A549 (cell line): ENCODE measurements at regions not wholly inside any gene's neighbourhood (a gene's known extent, or its start where the extent isn't known, plus 50 kb on each side); places are given as distances from the start of the nearest gene placed in this dataset.

ENCODE experiments used
- ATAC-seq, 2 experiments: fragments of 200-7000 bp in 1 of 2; fragments of >200 bp in 1 of 2; cut with Nextera tagmentation in 1 of 2; cut with Tn5 transposase in 1 of 2; 3 replicates each; pipeline versions ENCODE4 v1.8.0 to v1.9.1; 2018 to 2020; ENCODE audit warnings: mild to moderate bottlenecking in 1 of 2, moderate library complexity in 1 of 2
- CTCF ChIA-PET: fragments of 300-600 bp; sonication (Branson Sonifier 250); formaldehyde crosslinking; extraction: SDS; loops from one replicate; lab custom pipeline; 2021; ENCODE audit warnings: antibody characterized with exemption, inconsistent platforms; lab: Yijun Ruan, JAX
- POLR2A ChIA-PET: fragments of 350-600 bp; formaldehyde crosslinking; extraction: SDS; loops from one replicate; lab custom pipeline; 2021; ENCODE audit warnings: antibody characterized with exemption, inconsistent platforms; lab: Yijun Ruan, JAX
- DNase-seq, 2 experiments: peaks; one replicate each; pipeline versions ENCODE4 v3.0.0 to v3.0.0-alpha.2; 2011 to 2016; ENCODE audit warnings: low read depth in 1 of 2, low spot score in 1 of 2
- FAIRE-seq: peaks from 2 replicates; lab custom pipeline; 2011; peaks lifted over from hg19 to GRCh38; lab: Jason Lieb, UNC
- H3K27ac ChIP-seq, 2 experiments: fragments of >200 bp; sonication (Bioruptor Twin); formaldehyde crosslinking; 3 replicates each; pipeline ENCODE4 v1.5.1; 2016 to 2017
- H3K4me1 ChIP-seq: fragments of >200 bp; sonication (Bioruptor Twin); formaldehyde crosslinking; 3 replicates; pipeline ENCODE4 v1.6.1; 2016
- H3K4me2 ChIP-seq: fragments of >200 bp; sonication (Bioruptor Twin); formaldehyde crosslinking; 3 replicates; pipeline ENCODE4 v1.6.1; 2016
- H3K4me3 ChIP-seq: fragments of >200 bp; sonication (Bioruptor Twin); formaldehyde crosslinking; 3 replicates; pipeline ENCODE4 v1.5.1; 2016
- H3K9me3 ChIP-seq: fragments of >200 bp; sonication (Bioruptor Twin); formaldehyde crosslinking; 3 replicates; pipeline ENCODE4 v1.6.1; 2016
- BCL3 ChIP-seq: fragments of >200 bp; sonication (Bioruptor Twin); formaldehyde crosslinking; IDR thresholded peaks from 3 replicates; pipeline ENCODE4 v1.6.1; 2016
- CBX2 ChIP-seq: fragments of 200-600 bp; sonication (generic); IDR thresholded peaks from 2 replicates; pipeline ENCODE4 v1.6.1; 2016; ENCODE audit warnings: low read depth, mild to moderate bottlenecking, borderline replicate concordance
- CEBPB ChIP-seq, 2 experiments: fragments of >200 bp in 1 of 2; sonication (Bioruptor Twin) in 1 of 2; formaldehyde crosslinking in 1 of 2; IDR thresholded peaks; 2 replicates each; pipeline ENCODE4 v1.6.1; 2012 to 2016
- CHD2 ChIP-seq: fragments of 150-350 bp; IDR thresholded peaks from 2 replicates; pipeline ENCODE4 v1.6.1; 2014; ENCODE audit warnings: low read length; ENCODE audit not compliant: partially characterized antibody
- ELK1 ChIP-seq: fragments of 150-350 bp; IDR thresholded peaks from 2 replicates; pipeline ENCODE4 v1.6.1; 2014; ENCODE audit warnings: low read depth, mild to moderate bottlenecking, low read length
- ESRRA ChIP-seq: fragments of 150-350 bp; IDR thresholded peaks from 2 replicates; pipeline ENCODE4 v1.6.1; 2014; ENCODE audit warnings: mild to moderate bottlenecking, low read length, borderline replicate concordance
- FOSB ChIP-seq: fragments of 250-450 bp; sonication (Bioruptor Pico); IDR thresholded peaks from 2 replicates; pipeline ENCODE4 v1.5.0; 2020; ENCODE audit warnings: mild to moderate bottlenecking, moderate library complexity
- FOXS1 ChIP-seq: fragments of 250-450 bp; sonication (Bioruptor Pico); IDR thresholded peaks from 2 replicates; pipeline ENCODE4 v1.5.0; 2020; ENCODE audit warnings: mild to moderate bottlenecking, moderate library complexity
- HDAC2 ChIP-seq: fragments of 200-600 bp; sonication (generic); IDR thresholded peaks from 2 replicates; pipeline ENCODE4 v1.6.1; 2016
- HES2 ChIP-seq: fragments of >200 bp; sonication (Bioruptor Twin); formaldehyde crosslinking; IDR thresholded peaks from 2 replicates; pipeline ENCODE4 v1.6.1; 2016
- HEYL ChIP-seq: fragments of 250-450 bp; sonication (Bioruptor Pico); IDR thresholded peaks from 2 replicates; pipeline ENCODE4 v1.8.0; 2021; ENCODE audit warnings: mild to moderate bottlenecking, moderate library complexity
- JUNB ChIP-seq: fragments of >200 bp; sonication (Bioruptor Twin); formaldehyde crosslinking; IDR thresholded peaks from 2 replicates; pipeline ENCODE4 v1.6.1; 2016
- MAFK ChIP-seq: fragments of 450-650 bp; IDR thresholded peaks from 2 replicates; pipeline ENCODE4 v1.6.1; 2014; ENCODE audit not compliant: partially characterized antibody
- MYC ChIP-seq: IDR thresholded peaks from 2 replicates; pipeline ENCODE4 v1.6.1; 2012; ENCODE audit warnings: mild to moderate bottlenecking, inconsistent platforms, low read length, improper control_type of control experiment, borderline replicate concordance
- NFE2L2 ChIP-seq: fragments of 150-350 bp; conservative IDR thresholded peaks from 2 replicates; pipeline ENCODE4 v1.6.1; 2014; ENCODE audit warnings: low read length
- NPAS2 ChIP-seq: fragments of 250-450 bp; sonication (Bioruptor Pico); IDR thresholded peaks from 2 replicates; pipeline ENCODE4 v1.8.0; 2022; ENCODE audit warnings: mild to moderate bottlenecking, moderate library complexity, borderline replicate concordance
- PHF8 ChIP-seq: fragments of 200-600 bp; sonication (generic); IDR thresholded peaks from 2 replicates; pipeline ENCODE4 v1.6.1; 2016; ENCODE audit warnings: low read depth, mild to moderate bottlenecking, antibody characterized with exemption, moderate library complexity, borderline replicate concordance
- POLR2AphosphoS2 ChIP-seq: conservative IDR thresholded peaks from 2 replicates; pipeline ENCODE4 v1.6.1; 2012; ENCODE audit warnings: low read length, improper control_type of control experiment, inconsistent platforms
- RAD21 ChIP-seq, 2 experiments: fragments of >200 bp in 1 of 2; sonication (Bioruptor Twin) in 1 of 2; formaldehyde crosslinking in 1 of 2; IDR thresholded peaks in 1 of 2; conservative IDR thresholded peaks in 1 of 2; 2 replicates in 1 of 2; 3 replicates in 1 of 2; pipeline ENCODE4 v1.6.1; 2012 to 2018; ENCODE audit warnings: inconsistent platforms in 1 of 2
- RCOR1 ChIP-seq: fragments of 150-350 bp; IDR thresholded peaks from 2 replicates; pipeline ENCODE4 v1.6.1; 2014; ENCODE audit warnings: antibody characterized with exemption, low read length, low read depth
- RNF2 ChIP-seq: fragments of 200-600 bp; sonication (generic); IDR thresholded peaks from 2 replicates; pipeline ENCODE4 v1.6.1; 2016; ENCODE audit warnings: low read depth, mild to moderate bottlenecking, antibody characterized with exemption, moderate library complexity, borderline replicate concordance
- SREBF2 ChIP-seq: fragments of 450-650 bp; IDR thresholded peaks from 2 replicates; pipeline ENCODE4 v1.6.1; 2014; ENCODE audit warnings: mild to moderate bottlenecking, moderate library complexity
- TFCP2L1 ChIP-seq: fragments of 250-450 bp; sonication (Bioruptor Pico); IDR thresholded peaks from 2 replicates; pipeline ENCODE4 v1.5.0; 2021; ENCODE audit warnings: mild to moderate bottlenecking
- ZC3H11A ChIP-seq: fragments of 450-650 bp; IDR thresholded peaks from 2 replicates; pipeline ENCODE4 v1.6.1; 2014; ENCODE audit warnings: antibody characterized with exemption, mild to moderate bottlenecking
- WGBS: methylation state at CpG from one replicate; pipeline ENCODE4 v1.1.6; 2017; ENCODE audit errors: missing lambda C conversion rate; 5-methylcytosine and 5-hydroxymethylcytosine counted together
- TF ChIP-seq, protein P1 (sequence below): fragments of >200 bp; sonication (Bioruptor Twin); formaldehyde crosslinking; IDR thresholded peaks from 3 replicates; pipeline ENCODE4 v1.5.1; 2016
- TF ChIP-seq, protein P2 (sequence below): IDR thresholded peaks from 2 replicates; pipeline ENCODE4 v1.6.1; 2012

DNA sequence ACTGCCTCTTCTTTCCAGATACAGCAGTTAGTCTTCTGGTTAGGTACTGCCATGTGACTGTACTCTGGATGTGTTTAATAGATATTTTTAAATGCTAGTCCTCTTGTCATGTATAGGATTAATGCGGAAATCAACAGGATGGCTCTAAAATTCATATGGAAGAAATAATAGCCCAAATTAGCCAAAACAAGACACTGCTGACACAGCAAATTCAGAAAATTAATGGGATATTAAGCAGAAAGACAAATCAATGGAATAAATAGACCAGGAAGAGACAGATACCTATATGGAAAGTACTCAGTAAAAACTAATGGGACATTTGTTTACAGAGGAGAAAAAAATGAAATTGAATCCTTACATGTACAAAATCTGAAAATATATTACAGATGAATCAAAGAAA, 679.3 kb upstream of the PCDH20 start:
- Histone ChIP-seq H3K4me3 (no peak overlapping the region), H3K4me1 (no peaks in the 10 kb centered on the region), H3K9me3 (no peaks in the 10 kb centered on the region), H3K27ac (no peak overlapping the region), H3K4me2 (no peak overlapping the region)
- POLR2A ChIA-PET: no interaction called here
- WGBS: 86% methylated on average over 1 of the region's 1 CpG
- CTCF ChIA-PET: no interaction called here
- TF ChIP-seq ZC3H11A (no peak), HDAC2 (no peak), PHF8 (no peak), RCOR1 (no peak), NFE2L2 (no peak), MAFK (peak; percentile 74)
- TF ChIP-seq, protein P1, sequence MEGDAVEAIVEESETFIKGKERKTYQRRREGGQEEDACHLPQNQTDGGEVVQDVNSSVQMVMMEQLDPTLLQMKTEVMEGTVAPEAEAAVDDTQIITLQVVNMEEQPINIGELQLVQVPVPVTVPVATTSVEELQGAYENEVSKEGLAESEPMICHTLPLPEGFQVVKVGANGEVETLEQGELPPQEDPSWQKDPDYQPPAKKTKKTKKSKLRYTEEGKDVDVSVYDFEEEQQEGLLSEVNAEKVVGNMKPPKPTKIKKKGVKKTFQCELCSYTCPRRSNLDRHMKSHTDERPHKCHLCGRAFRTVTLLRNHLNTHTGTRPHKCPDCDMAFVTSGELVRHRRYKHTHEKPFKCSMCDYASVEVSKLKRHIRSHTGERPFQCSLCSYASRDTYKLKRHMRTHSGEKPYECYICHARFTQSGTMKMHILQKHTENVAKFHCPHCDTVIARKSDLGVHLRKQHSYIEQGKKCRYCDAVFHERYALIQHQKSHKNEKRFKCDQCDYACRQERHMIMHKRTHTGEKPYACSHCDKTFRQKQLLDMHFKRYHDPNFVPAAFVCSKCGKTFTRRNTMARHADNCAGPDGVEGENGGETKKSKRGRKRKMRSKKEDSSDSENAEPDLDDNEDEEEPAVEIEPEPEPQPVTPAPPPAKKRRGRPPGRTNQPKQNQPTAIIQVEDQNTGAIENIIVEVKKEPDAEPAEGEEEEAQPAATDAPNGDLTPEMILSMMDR: no peak
- DNase-seq: no peak
- FAIRE-seq: no peak
- no peak for ATAC-seq

- no peak overlapping the region for H3K4me2 ChIP-seq
- no peaks in the 10 kb centered on the region for H3K4me1 ChIP-seq
- ChIA-PET POLR2A (no interaction called here), CTCF (no interaction called here)
- no peak overlapping the region for H3K4me3 ChIP-seq
- 48% methylated on average over 5 of the region's 5 CpGs for WGBS
- TF ChIP-seq ELK1 (no peak), MAFK (peak; percentile 34)
- H3K9me3 ChIP-seq: no peaks in the 10 kb centered on the region
- FAIRE-seq (no peak), ATAC-seq (no peak), DNase-seq (no peak)
- no peak overlapping the region for H3K27ac ChIP-seq
Observed at GRCh38 chr13:62093984-62094780, 678.5 kb upstream of the PCDH20 start.

DNA sequence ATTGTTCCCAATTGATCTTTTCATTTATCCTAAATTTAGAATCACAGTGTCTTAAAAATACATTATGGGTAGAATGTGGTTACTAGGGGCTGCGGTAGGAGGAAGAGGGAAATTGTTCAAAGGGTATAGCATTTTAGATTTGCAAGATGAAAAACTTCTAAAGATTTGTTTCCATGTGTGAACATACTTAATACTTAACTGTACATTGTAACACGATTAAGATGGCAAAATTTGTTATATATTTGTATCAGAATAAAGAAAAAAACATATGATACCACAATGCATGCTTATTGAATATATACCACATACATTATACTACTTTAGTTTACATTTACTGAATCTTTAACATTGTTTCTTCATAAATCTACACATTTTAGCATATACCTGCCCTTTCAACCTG, 677.3 kb upstream of the PCDH20 start:
- DNase-seq: no peak
- Histone ChIP-seq H3K27ac (no peak overlapping the region), H3K4me2 (no peak overlapping the region), H3K4me3 (no peak overlapping the region), H3K9me3 (no peaks in the 10 kb centered on the region), H3K4me1 (no peaks in the 10 kb centered on the region)
- CTCF ChIA-PET: no interaction called here
- no peak for FAIRE-seq
- POLR2A ChIA-PET: no interaction called here
- no peak for TF ChIP-seq JUNB
- no peak for TF ChIP-seq HEYL
- TF ChIP-seq NPAS2 (CRISPR knock-in tag): no peak
- TF ChIP-seq HES2: no peak
- TF ChIP-seq, protein P2, sequence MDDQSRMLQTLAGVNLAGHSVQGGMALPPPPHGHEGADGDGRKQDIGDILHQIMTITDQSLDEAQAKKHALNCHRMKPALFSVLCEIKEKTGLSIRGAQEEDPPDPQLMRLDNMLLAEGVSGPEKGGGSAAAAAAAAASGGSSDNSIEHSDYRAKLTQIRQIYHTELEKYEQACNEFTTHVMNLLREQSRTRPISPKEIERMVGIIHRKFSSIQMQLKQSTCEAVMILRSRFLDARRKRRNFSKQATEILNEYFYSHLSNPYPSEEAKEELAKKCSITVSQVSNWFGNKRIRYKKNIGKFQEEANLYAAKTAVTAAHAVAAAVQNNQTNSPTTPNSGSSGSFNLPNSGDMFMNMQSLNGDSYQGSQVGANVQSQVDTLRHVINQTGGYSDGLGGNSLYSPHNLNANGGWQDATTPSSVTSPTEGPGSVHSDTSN: no peak
- no peak for TF ChIP-seq POLR2AphosphoS2
- TF ChIP-seq PHF8: no peak
- TF ChIP-seq ESRRA: no peak
- TF ChIP-seq TFCP2L1 (CRISPR knock-in tag): no peak
- TF ChIP-seq FOSB (CRISPR knock-in tag): no peak
- no peak for TF ChIP-seq MYC
- TF ChIP-seq BCL3: no peak
- TF ChIP-seq RNF2: no peak
- TF ChIP-seq RAD21 (conservative IDR thresholded peaks at IDR 0.05 in 1 of 2, IDR thresholded peaks at IDR 0.05 in 1 of 2): no peak
- TF ChIP-seq CHD2: no peak
- TF ChIP-seq SREBF2: no peak
- no peak for TF ChIP-seq FOXS1 (CRISPR knock-in tag)
- no peak for TF ChIP-seq CEBPB (IDR thresholded peaks at IDR 0.05)
- no peak for TF ChIP-seq CBX2
- 16% methylated on average over 2 of the region's 2 CpGs for WGBS
- ATAC-seq: no peak
